K562 (cell line): ENCODE measurements at regions not wholly inside any gene's neighbourhood (a gene's known extent, or its start where the extent isn't known, plus 50 kb on each side); places are given as distances from the start of the nearest gene placed in this dataset.

Experiments used
- ATAC-seq: fragments of 200-7000 bp; cut with Tn5 transposase; 3 replicates; pipeline ENCODE4 v1.9.1; 2020; ENCODE audit warnings: moderate library complexity
- BruUV-seq: library from RNA; stranded (reverse); fragments of 400-500 nt; replicated peaks from 2 replicates; lab custom pipeline; 2021; lab: Mats Ljungman, UMichigan
- CTCF ChIA-PET: fragments of 300-600 bp; formaldehyde crosslinking; extraction: SDS; loops from one replicate; lab custom pipeline; 2021; ENCODE audit warnings: low intra/inter-chr PET ratio; lab: Yijun Ruan, JAX
- POLR2A ChIA-PET: fragments of 300-600, 350-650 bp; sonication (Branson Sonifier 250); formaldehyde crosslinking; extraction: SDS; loops from one replicate; lab custom pipeline; 2021; ENCODE audit warnings: antibody characterized with exemption, inconsistent platforms; lab: Yijun Ruan, JAX
- DNase-seq, 4 experiments: peaks; one replicate each; pipeline versions ENCODE4 v3.0.0 to v3.0.0-alpha.2; 2011 to 2018; ENCODE audit warnings: low spot score in 3 of 4, mixed read lengths in 3 of 4; ENCODE audit errors: extremely low read depth in 1 of 4
- FAIRE-seq: peaks from 2 replicates; lab custom pipeline; 2011; peaks lifted over from hg19 to GRCh38; lab: Jason Lieb, UNC
- H2AFZ ChIP-seq: 2 replicates; pipeline ENCODE4 v1.6.0; 2011; ENCODE audit warnings: low read depth, low read length, control low read depth, inconsistent platforms
- H3K27ac ChIP-seq: fragments of 200-600 bp; 3 replicates; pipeline ENCODE4 v1.8.0; 2011; ENCODE audit warnings: low read depth, mild to moderate bottlenecking, control low read depth, inconsistent platforms, low read length, moderate library complexity, mixed read lengths; ENCODE audit errors: extremely low read depth
- H3K27me3 ChIP-seq, 2 experiments: fragments of 300-600 bp in 1 of 2; 2 replicates in 1 of 2; 3 replicates in 1 of 2; pipeline versions ENCODE4 v1.6.0 to v1.8.0; 2011; ENCODE audit warnings: inconsistent platforms in 2 of 2, low read length in 2 of 2, mild to moderate bottlenecking in 1 of 2, mixed read lengths in 1 of 2, moderate library complexity in 1 of 2; ENCODE audit not compliant: control insufficient read depth in 2 of 2, insufficient read depth in 2 of 2
- H3K36me3 ChIP-seq: fragments of 300-600 bp; 3 replicates; pipeline ENCODE4 v1.8.0; 2011; ENCODE audit warnings: mild to moderate bottlenecking, low read length, inconsistent platforms; ENCODE audit not compliant: control insufficient read depth, insufficient read depth
- H3K4me1 ChIP-seq, 2 experiments: fragments of 200-600 bp in 1 of 2; replicated peaks in 1 of 2; 2 replicates in 1 of 2; 3 replicates in 1 of 2; pipeline versions ENCODE4 v1.5.1 to v1.8.0; 2011; ENCODE audit warnings: inconsistent platforms in 2 of 2, low read length in 2 of 2, mild to moderate bottlenecking in 1 of 2, mixed read lengths in 1 of 2, moderate library complexity in 1 of 2; ENCODE audit not compliant: control insufficient read depth in 2 of 2, insufficient read depth in 2 of 2
- H3K4me2 ChIP-seq: 2 replicates; pipeline ENCODE4 v1.6.1; 2011; ENCODE audit warnings: low read length, control low read depth, inconsistent platforms, mixed read lengths; ENCODE audit not compliant: insufficient read depth
- H3K4me3 ChIP-seq: fragments of 200-600 bp; sonication (generic), shearing (Covaris generic); 2 replicates; pipeline ENCODE4 v1.5.1; 2016; ENCODE audit warnings: control low read depth, inconsistent platforms
- H3K79me2 ChIP-seq: fragments of 200-600 bp; 3 replicates; pipeline ENCODE4 v1.8.0; 2011; ENCODE audit warnings: low read length, inconsistent platforms; ENCODE audit not compliant: control insufficient read depth, insufficient read depth
- H3K9ac ChIP-seq, 2 experiments: 2 replicates each; pipeline versions ENCODE4 v1.6.0 to v1.6.1; 2011; ENCODE audit warnings: low read depth in 2 of 2, low read length in 2 of 2, control low read depth in 1 of 2, inconsistent platforms in 1 of 2, mild to moderate bottlenecking in 1 of 2, mixed read lengths in 1 of 2; ENCODE audit not compliant: insufficient read depth in 1 of 2
- H3K9me1 ChIP-seq: one replicate; pipeline ENCODE4 v1.6.0; 2011; ENCODE audit warnings: inconsistent platforms, mild to moderate bottlenecking, low read length, moderate library complexity; ENCODE audit not compliant: control insufficient read depth, insufficient read depth
- H3K9me3 ChIP-seq: replicated peaks from 2 replicates; pipeline ENCODE4 v1.5.1; 2011; ENCODE audit warnings: low read depth, low read length, inconsistent platforms; ENCODE audit not compliant: control insufficient read depth, insufficient read depth
- H4K20me1 ChIP-seq: replicated peaks from 2 replicates; pipeline ENCODE4 v1.6.1; 2011; ENCODE audit warnings: low read length, inconsistent platforms, mixed read lengths; ENCODE audit not compliant: control insufficient read depth, insufficient read depth
- ADNP ChIP-seq: fragments of 200-800 bp; sonication (Bioruptor generic); IDR thresholded peaks from 2 replicates; pipeline ENCODE4 v1.6.1; 2016; ENCODE audit warnings: missing genetic modification characterization, missing compliant biosample characterization
- JUNB ChIP-seq: fragments of 450-650 bp; formaldehyde crosslinking; conservative IDR thresholded peaks from 2 replicates; pipeline ENCODE4 v1.4.0; 2020; ENCODE audit warnings: mild to moderate bottlenecking
- NR1H2 ChIP-seq: sonication (generic); formaldehyde crosslinking; IDR thresholded peaks from 2 replicates; pipeline ENCODE4 v1.4.0; 2020; ENCODE audit warnings: mild to moderate bottlenecking, missing genetic modification reagents
- PHB2 ChIP-seq: fragments of 450-650 bp; IDR thresholded peaks from 2 replicates; pipeline ENCODE4 v1.6.1; 2017; ENCODE audit warnings: low read depth
- RBBP5 ChIP-seq: fragments of 200-600 bp; sonication (generic); IDR thresholded peaks from 2 replicates; pipeline ENCODE4 v1.6.1; 2012; ENCODE audit warnings: borderline replicate concordance, mild to moderate bottlenecking, low read length, control low read depth, inconsistent platforms; ENCODE audit not compliant: insufficient read depth, poor library complexity, severe bottlenecking
- STAT5B ChIP-seq: fragments of 250-450 bp; sonication (Bioruptor Pico); IDR thresholded peaks from 2 replicates; pipeline ENCODE4 v1.8.0; 2021; ENCODE audit warnings: mild to moderate bottlenecking, inconsistent platforms
- TAF7 ChIP-seq: fragments of 450-650 bp; IDR thresholded peaks from 2 replicates; pipeline ENCODE4 v1.6.1; 2016; ENCODE audit warnings: missing genetic modification characterization, missing compliant biosample characterization
- ZBTB11 ChIP-seq, 3 experiments: fragments of 200-800 bp in 1 of 3; fragments of 250-450 bp in 1 of 3; fragments of 450-650 bp in 1 of 3; sonication (Bioruptor Pico) in 1 of 3; sonication (Bioruptor generic) in 1 of 3; formaldehyde crosslinking in 1 of 3; IDR thresholded peaks; 2 replicates each; pipeline versions ENCODE4 v1.6.1 to v1.8.0; 2016 to 2022; ENCODE audit warnings: mild to moderate bottlenecking in 2 of 3, missing genetic modification characterization in 2 of 3, missing compliant biosample characterization in 1 of 3, moderate library complexity in 1 of 3
- ZNF143 ChIP-seq: sonication (generic); formaldehyde crosslinking; IDR thresholded peaks from 2 replicates; pipeline ENCODE4 v1.9.0; 2022; ENCODE audit warnings: mild to moderate bottlenecking, missing genetic modification reagents
- ZNF408 ChIP-seq: fragments of 250-450 bp; sonication (Bioruptor Pico); IDR thresholded peaks from 2 replicates; pipeline ENCODE4 v1.4.0; 2020; ENCODE audit warnings: low read depth, mild to moderate bottlenecking, moderate library complexity
- ZNF592 ChIP-seq: fragments of 450-650 bp; IDR thresholded peaks from 2 replicates; pipeline ENCODE4 v1.6.1; 2017; ENCODE audit warnings: antibody characterized with exemption, mild to moderate bottlenecking
- WGBS: fragments of 100-300 bp; shearing (Covaris generic); methylation state at CpG from one replicate; pipeline ENCODE4 v1.1.6; 2016; ENCODE audit warnings: low coverage, mixed read lengths; ENCODE audit not compliant: insufficient coverage; ENCODE audit errors: missing lambda C conversion rate; 5-methylcytosine and 5-hydroxymethylcytosine counted together
- in situ Hi-C: fragments of 300-500 bp; cut with MboI; formaldehyde crosslinking; loops from 4 replicates; pipeline ENCODE4 v1.15.0; 2018; ENCODE audit warnings: inconsistent platforms, mixed read lengths
- intact Hi-C: fragments of 100-400 bp; cut with micrococcal nuclease; formaldehyde crosslinking; loops from 2 replicates; pipeline ENCODE4 v1.14.2; 2022

DNA sequence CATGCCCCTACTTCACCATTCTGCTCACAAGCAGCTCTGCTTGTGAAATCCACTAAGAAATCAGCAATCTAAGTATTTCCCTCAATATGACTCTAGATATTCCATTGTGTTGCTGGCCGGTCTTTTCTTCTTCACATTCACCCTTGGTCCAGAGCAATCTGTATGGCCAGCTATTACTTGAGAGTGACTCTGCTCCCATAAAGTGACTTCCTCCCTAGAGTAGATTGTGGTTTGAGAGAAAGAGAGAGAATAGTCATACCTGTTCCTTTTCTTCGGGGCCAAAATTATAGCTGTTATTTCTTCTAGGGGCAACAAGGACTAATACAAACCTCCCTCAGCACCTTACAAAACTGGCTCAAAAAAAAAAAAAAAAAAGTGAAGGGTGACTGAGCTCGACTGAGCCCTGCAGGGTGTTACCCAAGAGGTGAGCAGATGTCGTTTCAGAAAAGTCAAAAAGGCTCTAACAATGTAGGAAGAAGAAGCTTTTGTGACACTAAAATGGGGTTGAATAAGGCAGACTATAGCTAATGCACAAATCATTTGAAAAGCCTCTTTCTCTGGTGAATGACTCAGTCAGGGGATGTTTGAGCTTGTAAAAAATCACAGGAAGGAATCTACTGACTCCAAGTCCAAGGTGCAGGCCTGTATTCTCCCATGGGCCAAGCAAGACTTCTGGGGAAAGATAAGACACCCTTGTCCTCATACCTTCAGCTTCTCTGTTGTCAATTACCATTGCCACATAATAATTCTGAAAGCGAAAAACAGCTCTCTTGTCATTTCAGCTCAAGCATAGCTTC, 161.0 kb upstream of the SLC24A5 start (continued):
- TF ChIP-seq ZNF592, result no peak

DNA sequence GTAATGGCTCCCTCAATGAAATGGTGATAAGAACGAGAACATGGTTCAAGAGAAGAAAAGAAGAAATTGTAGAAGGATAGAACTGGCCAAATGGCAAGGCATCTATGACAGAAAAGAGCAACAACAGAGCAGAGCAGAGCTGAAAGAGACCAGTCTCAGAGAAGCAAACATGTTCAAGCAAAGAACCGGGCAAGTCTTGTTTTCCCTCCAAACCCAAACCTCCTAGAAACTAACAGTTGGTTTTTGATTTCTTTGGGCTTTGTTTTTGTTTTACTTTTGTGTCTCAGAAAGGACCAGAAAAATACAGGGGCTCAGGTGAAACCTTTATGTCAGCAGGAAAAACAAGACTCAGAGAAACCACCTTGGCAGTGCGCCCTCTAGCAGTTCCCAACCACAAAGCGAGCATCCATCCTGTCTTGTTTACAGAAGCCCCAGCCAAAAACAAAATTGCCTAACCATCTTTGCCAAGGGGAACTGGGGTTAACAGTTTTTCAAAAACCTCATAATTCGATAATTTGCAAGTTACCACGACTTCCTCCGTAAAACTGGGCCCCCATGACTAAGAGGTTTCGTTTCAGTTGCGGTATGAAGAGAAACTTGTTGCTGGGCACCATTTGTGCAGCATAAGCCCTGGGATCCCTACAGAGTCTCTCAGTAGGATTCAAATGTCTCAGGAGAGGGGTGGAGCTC, 159.2 kb upstream of the SLC24A5 start:
- DNase-seq (no peak), ATAC-seq (no peak), FAIRE-seq (no peak)
- H3K79me2 ChIP-seq, result no peaks in the 10 kb centered on the region
- H3K9me3 ChIP-seq, result peaks cover 1% of the 10 kb centered on the region; the same call in 1 of the 2 replicates
- H3K27me3 ChIP-seq, result no peaks in the 10 kb centered on the region
- no peaks in the 10 kb centered on the region for H3K9me1 ChIP-seq
- no peaks in the 10 kb centered on the region for H3K36me3 ChIP-seq
- H4K20me1 ChIP-seq, result no peaks in the 10 kb centered on the region
- H3K27ac ChIP-seq, result no peak overlapping the region
- H3K4me3 ChIP-seq, result no peak overlapping the region
- POLR2A ChIA-PET, result interaction anchor here (0.7 kb wide), 1 partner anchor 103 kb away, joined by 3 read pairs; no protein-coding TSS in a partner anchor
- BruUV-seq, result no TSS peak
- under 1% methylated on average over 9 of the region's 9 CpGs for WGBS
- no peaks in the 10 kb centered on the region for H3K4me1 ChIP-seq
- intact Hi-C loops, result no loop called here
- no peak overlapping the region for H3K4me2 ChIP-seq
- TF ChIP-seq ZNF408, result no peak
- TF ChIP-seq JUNB (CRISPR knock-in tag), result no peak
- TF ChIP-seq TAF7 (tag), result no peak
- TF ChIP-seq RBBP5, result no peak
- no peak for TF ChIP-seq ZBTB11 (CRISPR knock-in tag; IDR thresholded peaks at IDR 0.05)
- no peak for TF ChIP-seq PHB2
- TF ChIP-seq ADNP (tag), result no peak
- no peak for TF ChIP-seq ZNF143 (CRISPR knock-in tag)
- TF ChIP-seq NR1H2 (CRISPR knock-in tag), result no peak
- TF ChIP-seq STAT5B (CRISPR knock-in tag), result no peak
- TF ChIP-seq, all 486 proteins: peak for 0
- no peak overlapping the region for H2AFZ ChIP-seq
- in situ Hi-C loops, result no loop called here
- CTCF ChIA-PET, result no interaction called here
- no peak overlapping the region for H3K9ac ChIP-seq
